WTC11 (cell line): ENCODE measurements at regions not wholly inside any gene's neighbourhood (a gene's known extent, or its start where the extent isn't known, plus 50 kb on each side); places are given as distances from the start of the nearest gene placed in this dataset.

Source experiments
- CBFB ChIP-seq: sonication (generic); formaldehyde crosslinking; IDR thresholded peaks from 2 replicates; pipeline ENCODE4 v1.8.1; 2022; ENCODE audit warnings: mild to moderate bottlenecking, low read depth, missing genetic modification reagents
- FOXJ3 ChIP-seq: sonication (generic); formaldehyde crosslinking; IDR thresholded peaks from 2 replicates; pipeline ENCODE4 v1.9.0; 2021; ENCODE audit warnings: missing genetic modification reagents, mild to moderate bottlenecking, borderline replicate concordance
- FOXK1 ChIP-seq: sonication (generic); formaldehyde crosslinking; IDR thresholded peaks from 2 replicates; pipeline ENCODE4 v1.8.0; 2022; ENCODE audit warnings: mild to moderate bottlenecking, moderate library complexity, missing genetic modification reagents
- FOXP1 ChIP-seq: sonication (generic); formaldehyde crosslinking; IDR thresholded peaks from 2 replicates; pipeline ENCODE4 v1.8.0; 2022; ENCODE audit warnings: missing genetic modification reagents, mild to moderate bottlenecking, moderate library complexity, borderline replicate concordance
- IRF2 ChIP-seq: sonication (generic); formaldehyde crosslinking; IDR thresholded peaks from 2 replicates; pipeline ENCODE4 v1.8.0; 2022; ENCODE audit warnings: low read depth, missing genetic modification reagents, borderline replicate concordance
- NFYB ChIP-seq: sonication (generic); formaldehyde crosslinking; conservative IDR thresholded peaks from 2 replicates; pipeline ENCODE4 v1.8.0; 2022; ENCODE audit warnings: low read depth, missing genetic modification reagents
- ZNF512 ChIP-seq: sonication (generic); formaldehyde crosslinking; IDR thresholded peaks from 2 replicates; pipeline ENCODE4 v1.8.1; 2022; ENCODE audit warnings: missing genetic modification reagents, borderline replicate concordance
- TF ChIP-seq, protein P1 (sequence below): fragments of 200-600 bp; IDR thresholded peaks from 2 replicates; pipeline ENCODE4 v1.8.0; 2022; ENCODE audit warnings: antibody characterized with exemption
- TF ChIP-seq, protein P2 (sequence below): fragments of 250-450 bp; sonication (Bioruptor Pico); IDR thresholded peaks from 2 replicates; pipeline ENCODE4 v2.1.2; 2022; ENCODE audit warnings: mild to moderate bottlenecking, moderate library complexity

DNA sequence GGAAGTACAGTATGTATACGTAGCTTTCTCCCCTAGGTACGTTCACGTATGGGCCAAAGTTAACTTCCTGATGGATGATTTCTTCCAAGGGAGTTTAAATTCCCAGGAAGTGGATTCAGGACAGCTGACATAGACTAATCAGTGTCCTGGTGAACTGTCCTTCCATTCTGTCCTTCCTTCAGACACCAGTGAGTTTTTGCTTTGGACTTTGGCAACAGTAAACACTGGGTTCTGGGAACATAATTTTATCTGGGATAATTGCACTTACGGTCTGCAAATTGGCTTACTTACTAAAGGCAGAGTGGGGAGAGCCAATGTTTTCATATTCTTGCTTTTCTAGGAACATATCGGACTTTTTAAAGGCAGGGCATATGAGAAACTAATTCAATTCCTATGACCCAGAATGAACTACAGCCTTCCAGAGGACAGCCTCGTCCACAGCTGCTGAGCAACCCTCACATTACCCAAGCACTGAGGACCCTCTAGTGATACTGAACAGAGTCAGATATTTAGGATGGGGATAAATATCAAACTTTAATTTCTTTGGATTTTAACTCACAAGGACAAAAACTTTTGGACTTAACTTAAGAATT lies 97.9 kb downstream of the RAB18 start:
- TF ChIP-seq CBFB: no peak
- TF ChIP-seq, protein P1, sequence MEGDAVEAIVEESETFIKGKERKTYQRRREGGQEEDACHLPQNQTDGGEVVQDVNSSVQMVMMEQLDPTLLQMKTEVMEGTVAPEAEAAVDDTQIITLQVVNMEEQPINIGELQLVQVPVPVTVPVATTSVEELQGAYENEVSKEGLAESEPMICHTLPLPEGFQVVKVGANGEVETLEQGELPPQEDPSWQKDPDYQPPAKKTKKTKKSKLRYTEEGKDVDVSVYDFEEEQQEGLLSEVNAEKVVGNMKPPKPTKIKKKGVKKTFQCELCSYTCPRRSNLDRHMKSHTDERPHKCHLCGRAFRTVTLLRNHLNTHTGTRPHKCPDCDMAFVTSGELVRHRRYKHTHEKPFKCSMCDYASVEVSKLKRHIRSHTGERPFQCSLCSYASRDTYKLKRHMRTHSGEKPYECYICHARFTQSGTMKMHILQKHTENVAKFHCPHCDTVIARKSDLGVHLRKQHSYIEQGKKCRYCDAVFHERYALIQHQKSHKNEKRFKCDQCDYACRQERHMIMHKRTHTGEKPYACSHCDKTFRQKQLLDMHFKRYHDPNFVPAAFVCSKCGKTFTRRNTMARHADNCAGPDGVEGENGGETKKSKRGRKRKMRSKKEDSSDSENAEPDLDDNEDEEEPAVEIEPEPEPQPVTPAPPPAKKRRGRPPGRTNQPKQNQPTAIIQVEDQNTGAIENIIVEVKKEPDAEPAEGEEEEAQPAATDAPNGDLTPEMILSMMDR: no peak
- no peak for TF ChIP-seq FOXJ3 (CRISPR knock-in tag)
- TF ChIP-seq, protein P2, sequence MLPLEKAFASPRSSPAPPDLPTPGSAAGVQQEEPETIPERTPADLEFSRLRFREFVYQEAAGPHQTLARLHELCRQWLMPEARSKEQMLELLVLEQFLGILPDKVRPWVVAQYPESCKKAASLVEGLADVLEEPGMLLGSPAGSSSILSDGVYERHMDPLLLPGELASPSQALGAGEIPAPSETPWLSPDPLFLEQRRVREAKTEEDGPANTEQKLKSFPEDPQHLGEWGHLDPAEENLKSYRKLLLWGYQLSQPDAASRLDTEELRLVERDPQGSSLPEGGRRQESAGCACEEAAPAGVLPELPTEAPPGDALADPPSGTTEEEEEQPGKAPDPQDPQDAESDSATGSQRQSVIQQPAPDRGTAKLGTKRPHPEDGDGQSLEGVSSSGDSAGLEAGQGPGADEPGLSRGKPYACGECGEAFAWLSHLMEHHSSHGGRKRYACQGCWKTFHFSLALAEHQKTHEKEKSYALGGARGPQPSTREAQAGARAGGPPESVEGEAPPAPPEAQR: no peak
- TF ChIP-seq ZNF512 (CRISPR knock-in tag): no peak
- no peak for TF ChIP-seq NFYB (CRISPR knock-in tag)
- TF ChIP-seq FOXK1 (CRISPR knock-in tag): no peak
- no peak for TF ChIP-seq IRF2 (CRISPR knock-in tag)
- no peak for TF ChIP-seq FOXP1
